SU-DHL-6 (cell line): ENCODE measurements at regions not wholly inside any gene's neighbourhood (a gene's known extent, or its start where the extent isn't known, plus 50 kb on each side); places are given as distances from the start of the nearest gene placed in this dataset.

Experiments
- H2AFZ ChIP-seq: fragments of 200-600 bp; sonication (generic); 2 replicates; pipeline ENCODE4 v1.6.1; 2014; ENCODE audit warnings: low read depth, mild to moderate bottlenecking, moderate library complexity, mixed read lengths, antibody characterized with exemption, low read length; ENCODE audit not compliant: severe bottlenecking
- H3F3A ChIP-seq: fragments of 200-600 bp; shearing (Covaris generic); 2 replicates; pipeline ENCODE4 v1.6.0; 2016; ENCODE audit warnings: antibody characterized with exemption, mild to moderate bottlenecking; ENCODE audit not compliant: insufficient read depth
- H3K27ac ChIP-seq: fragments of 200-600 bp; sonication (generic); 2 replicates; pipeline ENCODE4 v1.5.1; 2016; ENCODE audit warnings: low read depth, mild to moderate bottlenecking, low read length, moderate library complexity, mixed read lengths
- H3K27me3 ChIP-seq: fragments of 200-600 bp; sonication (generic), shearing (Covaris generic); 2 replicates; pipeline ENCODE4 v1.6.0; 2014; ENCODE audit warnings: mild to moderate bottlenecking, low read length
- H3K36me3 ChIP-seq: fragments of 200-600 bp; sonication (generic); 2 replicates; pipeline ENCODE4 v1.6.1; 2014; ENCODE audit warnings: mild to moderate bottlenecking, low read length, mixed read lengths
- H3K4me2 ChIP-seq: fragments of 300-600, 200-600 bp; shearing (Covaris generic), sonication (generic); 2 replicates; pipeline ENCODE4 v1.6.0; 2014; ENCODE audit warnings: low read length, low read depth, mild to moderate bottlenecking; ENCODE audit not compliant: poor library complexity, severe bottlenecking
- H3K4me3 ChIP-seq: fragments of 200-600 bp; sonication (generic); 2 replicates; pipeline ENCODE4 v1.5.1; 2014; ENCODE audit warnings: antibody characterized with exemption, low read length, mild to moderate bottlenecking, mixed read lengths; ENCODE audit not compliant: insufficient read depth, poor library complexity, severe bottlenecking
- H3K79me2 ChIP-seq: fragments of 200-600 bp; sonication (generic); 2 replicates; pipeline ENCODE4 v1.6.1; 2014; ENCODE audit warnings: mild to moderate bottlenecking, low read length, moderate library complexity; ENCODE audit not compliant: insufficient read depth
- H3K9ac ChIP-seq: fragments of 200-600 bp; sonication (generic); 2 replicates; pipeline ENCODE4 v1.7.0; 2014; ENCODE audit warnings: mild to moderate bottlenecking, low read length
- H3K9me2 ChIP-seq: fragments of 200-600 bp; sonication (generic); replicated peaks from 2 replicates; pipeline ENCODE4 v1.6.1; 2014; ENCODE audit warnings: low read length; ENCODE audit not compliant: insufficient read depth
- H3K9me3 ChIP-seq: fragments of 200-600 bp; sonication (generic); 2 replicates; pipeline ENCODE4 v1.6.1; 2014; ENCODE audit warnings: low read length, mixed read lengths; ENCODE audit not compliant: insufficient read depth
- H4K20me1 ChIP-seq: fragments of 200-600 bp; sonication (generic); 2 replicates; pipeline ENCODE4 v1.6.1; 2014; ENCODE audit warnings: low read depth, mild to moderate bottlenecking, antibody characterized with exemption, low read length, moderate library complexity, mixed read lengths
- CTCF ChIP-seq: fragments of 200-600 bp; sonication (generic); IDR thresholded peaks from one replicate; pipeline ENCODE4 v1.5.1; 2017; ENCODE audit warnings: antibody characterized with exemption, mild to moderate bottlenecking, low read length, moderate library complexity; ENCODE audit not compliant: insufficient read depth, poor library complexity, severe bottlenecking
- EZH2phosphoT487 ChIP-seq: fragments of 200-600 bp; sonication (generic), shearing (Covaris generic); conservative IDR thresholded peaks from 2 replicates; pipeline ENCODE4 v1.6.1; 2018; ENCODE audit warnings: mild to moderate bottlenecking, antibody characterized with exemption, low read length, moderate library complexity, mixed read lengths

GRCh38 chr20:11108102-11108810 is 434.5 kb upstream of the JAG1 start:
- no peaks in the 10 kb centered on the region for H3K79me2 ChIP-seq
- H2AFZ ChIP-seq, result no peak overlapping the region
- H3K27me3 ChIP-seq, result no peaks in the 10 kb centered on the region
- H3F3A ChIP-seq, result no peaks in the 10 kb centered on the region
- no peak overlapping the region for H3K4me2 ChIP-seq
- H3K4me3 ChIP-seq, result no peak overlapping the region
- no peak for TF ChIP-seq EZH2phosphoT487
- no peak for TF ChIP-seq CTCF
- no peaks in the 10 kb centered on the region for H3K9me2 ChIP-seq
- H3K9ac ChIP-seq, result no peak overlapping the region
- no peaks in the 10 kb centered on the region for H3K9me3 ChIP-seq
- no peaks in the 10 kb centered on the region for H4K20me1 ChIP-seq
- no peak overlapping the region for H3K27ac ChIP-seq
- no peaks in the 10 kb centered on the region for H3K36me3 ChIP-seq

- Histone ChIP-seq H4K20me1 (no peaks in the 10 kb centered on the region), H3K36me3 (no peaks in the 10 kb centered on the region), H3K79me2 (no peaks in the 10 kb centered on the region), H2AFZ (no peak overlapping the region), H3K4me3 (no peak overlapping the region), H3F3A (no peaks in the 10 kb centered on the region), H3K9me2 (no peaks in the 10 kb centered on the region), H3K27ac (no peak overlapping the region), H3K4me2 (no peak overlapping the region), H3K27me3 (no peaks in the 10 kb centered on the region), H3K9me3 (no peaks in the 10 kb centered on the region), H3K9ac (no peak overlapping the region)
- TF ChIP-seq CTCF (no peak), EZH2phosphoT487 (no peak)
Observed at GRCh38 chr20:11110535-11110934, 436.7 kb upstream of the JAG1 start.

GRCh38 chr20:11111191-11111590 is 437.4 kb upstream of the JAG1 start:
- Histone ChIP-seq H3K36me3 (no peaks in the 10 kb centered on the region), H3K79me2 (no peaks in the 10 kb centered on the region), H4K20me1 (no peaks in the 10 kb centered on the region), H3K27ac (no peak overlapping the region), H3K9ac (no peak overlapping the region), H3K4me3 (no peak overlapping the region), H3K27me3 (no peaks in the 10 kb centered on the region), H3K9me2 (no peaks in the 10 kb centered on the region), H3K4me2 (no peak overlapping the region), H2AFZ (no peak overlapping the region), H3F3A (no peaks in the 10 kb centered on the region), H3K9me3 (no peaks in the 10 kb centered on the region)
- TF ChIP-seq CTCF, result no peak
